Progenitor cell of endocrine pancreas (in vitro differentiated cells): ENCODE measurements at regions not wholly inside any gene's neighbourhood (a gene's known extent, or its start where the extent isn't known, plus 50 kb on each side); places are given as distances from the start of the nearest gene placed in this dataset.

Source experiments
- DNase-seq: peaks from one replicate; pipeline ENCODE4 v3.0.0; 2021; ENCODE audit warnings: low spot score; ENCODE audit not compliant: unreplicated experiment
- H3K27ac Mint-ChIP-seq: 2 replicates; pipeline ENCODE4 v1.8.0; 2021; ENCODE audit warnings: mild to moderate bottlenecking, moderate library complexity, mixed read lengths
- H3K27me3 Mint-ChIP-seq: 2 replicates; pipeline ENCODE4 v1.8.0; 2021; ENCODE audit warnings: mixed read lengths
- H3K36me3 Mint-ChIP-seq: 2 replicates; pipeline ENCODE4 v1.8.0; 2022; ENCODE audit warnings: mixed read lengths; ENCODE audit not compliant: insufficient read depth
- H3K4me1 Mint-ChIP-seq: 2 replicates; pipeline ENCODE4 v1.8.0; 2021; ENCODE audit warnings: low read depth, mixed read lengths
- H3K4me3 Mint-ChIP-seq: 2 replicates; pipeline ENCODE4 v1.8.0; 2021; ENCODE audit warnings: low read depth, mild to moderate bottlenecking, moderate library complexity, mixed read lengths
- H3K9me3 Mint-ChIP-seq: 2 replicates; pipeline ENCODE4 v1.8.0; 2021; ENCODE audit warnings: low read depth, mixed read lengths
- TF ChIP-seq, protein P1 (sequence below): fragments of 200-600 bp; sonication (generic); IDR thresholded peaks from one replicate; pipeline ENCODE4 v1.5.0; 2021; ENCODE audit warnings: antibody characterized with exemption, mild to moderate bottlenecking; ENCODE audit not compliant: unreplicated experiment

DNA sequence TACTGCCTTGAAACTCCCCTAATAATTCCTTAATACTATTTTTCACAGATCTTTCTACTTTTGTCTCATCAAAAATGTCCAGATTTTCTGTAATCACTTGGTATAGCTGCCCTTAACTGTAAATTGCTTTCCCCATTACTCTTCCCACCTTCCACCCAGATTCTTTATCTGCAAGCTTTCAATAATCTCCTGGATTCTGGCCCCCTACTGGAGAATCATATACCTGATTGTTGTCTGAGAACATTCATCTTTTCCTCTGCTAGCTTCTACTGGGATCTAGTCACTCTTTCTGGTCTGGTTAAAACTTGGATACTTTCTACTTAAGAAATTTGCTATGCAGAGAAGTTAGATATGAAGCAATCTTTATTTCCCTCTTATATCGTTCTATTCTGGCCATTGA is 552.6 kb downstream of the PCDH19 start:
- TF ChIP-seq, protein P1, sequence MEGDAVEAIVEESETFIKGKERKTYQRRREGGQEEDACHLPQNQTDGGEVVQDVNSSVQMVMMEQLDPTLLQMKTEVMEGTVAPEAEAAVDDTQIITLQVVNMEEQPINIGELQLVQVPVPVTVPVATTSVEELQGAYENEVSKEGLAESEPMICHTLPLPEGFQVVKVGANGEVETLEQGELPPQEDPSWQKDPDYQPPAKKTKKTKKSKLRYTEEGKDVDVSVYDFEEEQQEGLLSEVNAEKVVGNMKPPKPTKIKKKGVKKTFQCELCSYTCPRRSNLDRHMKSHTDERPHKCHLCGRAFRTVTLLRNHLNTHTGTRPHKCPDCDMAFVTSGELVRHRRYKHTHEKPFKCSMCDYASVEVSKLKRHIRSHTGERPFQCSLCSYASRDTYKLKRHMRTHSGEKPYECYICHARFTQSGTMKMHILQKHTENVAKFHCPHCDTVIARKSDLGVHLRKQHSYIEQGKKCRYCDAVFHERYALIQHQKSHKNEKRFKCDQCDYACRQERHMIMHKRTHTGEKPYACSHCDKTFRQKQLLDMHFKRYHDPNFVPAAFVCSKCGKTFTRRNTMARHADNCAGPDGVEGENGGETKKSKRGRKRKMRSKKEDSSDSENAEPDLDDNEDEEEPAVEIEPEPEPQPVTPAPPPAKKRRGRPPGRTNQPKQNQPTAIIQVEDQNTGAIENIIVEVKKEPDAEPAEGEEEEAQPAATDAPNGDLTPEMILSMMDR: peak; percentile 58
- Mint-ChIP-seq H3K4me1 (no peaks in the 10 kb centered on the region), H3K27ac (no peak overlapping the region), H3K4me3 (no peak overlapping the region), H3K27me3 (no peaks in the 10 kb centered on the region), H3K36me3 (no peaks in the 10 kb centered on the region), H3K9me3 (no peaks in the 10 kb centered on the region)
- no peak for DNase-seq

DNA sequence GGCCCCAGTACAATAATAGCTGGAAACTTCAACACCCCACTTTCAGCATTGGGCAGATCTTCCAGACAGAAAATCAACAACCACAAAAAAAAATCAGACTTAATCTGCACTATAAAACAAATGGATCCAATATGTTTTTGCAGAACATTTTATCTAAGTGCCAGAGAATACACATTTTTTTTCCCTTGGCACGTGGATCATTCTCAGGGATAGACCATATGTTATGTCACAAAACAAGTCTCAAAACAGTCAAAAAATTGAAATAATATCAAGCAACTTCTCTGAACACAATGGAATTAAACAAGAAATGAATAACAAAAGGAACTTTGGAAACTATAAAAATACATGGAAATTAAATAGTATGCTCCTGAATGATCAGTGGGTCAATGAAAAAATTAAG is 576.3 kb downstream of the PCDH19 start:
- peaks cover 33% of the 10 kb centered on the region for H3K9me3 Mint-ChIP-seq
- H3K36me3 Mint-ChIP-seq: no peaks in the 10 kb centered on the region
- H3K4me3 Mint-ChIP-seq: no peak overlapping the region
- no peak overlapping the region for H3K27ac Mint-ChIP-seq
- TF ChIP-seq, protein P1: no peak
- DNase-seq: no peak
- no peaks in the 10 kb centered on the region for H3K4me1 Mint-ChIP-seq
- no peaks in the 10 kb centered on the region for H3K27me3 Mint-ChIP-seq

DNA sequence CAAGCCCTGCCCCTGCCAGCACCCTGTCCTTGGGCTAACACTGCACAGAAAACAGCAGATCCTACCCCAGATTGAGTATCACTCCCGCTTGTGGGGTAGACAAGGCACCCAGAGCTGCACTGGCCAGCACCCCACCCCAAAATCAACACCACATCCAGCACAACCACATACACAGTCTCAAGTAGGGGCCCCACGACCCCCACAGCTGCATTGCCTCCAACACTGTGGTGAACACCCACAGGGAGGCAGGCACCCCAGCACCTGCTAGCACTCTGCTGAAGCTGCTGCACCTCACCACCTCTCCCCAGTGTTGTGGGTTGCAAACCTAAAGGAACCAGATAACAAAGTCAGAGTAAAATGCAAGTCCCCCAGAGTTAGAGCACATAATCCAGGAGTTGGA is 589.9 kb downstream of the PCDH19 start:
- TF ChIP-seq, protein P1: no peak
- DNase-seq: no peak
- H3K36me3 Mint-ChIP-seq: no peaks in the 10 kb centered on the region

DNA sequence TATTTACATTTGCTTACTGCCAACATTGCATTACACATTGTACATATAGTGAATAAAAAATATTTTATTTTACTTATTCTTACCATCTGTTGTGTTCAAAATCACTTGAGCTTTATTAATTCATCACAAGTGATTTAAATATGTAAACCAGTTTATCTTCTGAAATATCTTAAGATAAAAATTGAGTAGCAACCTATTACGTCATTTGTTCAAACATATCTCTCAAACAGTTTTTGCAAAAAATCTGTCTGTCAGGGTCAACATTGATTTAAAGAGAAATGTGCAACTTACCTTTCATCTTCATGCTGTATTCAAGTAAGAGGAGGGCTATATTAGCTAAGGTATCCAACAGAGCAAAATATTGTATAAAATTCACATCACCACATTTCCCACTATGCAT is 610.1 kb downstream of the PCDH19 start:
- DNase-seq: no peak
- Mint-ChIP-seq H3K4me1 (peaks cover 2% of the 10 kb centered on the region), H3K36me3 (no peaks in the 10 kb centered on the region), H3K4me3 (no peak overlapping the region), H3K27ac (no peak overlapping the region), H3K9me3 (peaks cover 11% of the 10 kb centered on the region), H3K27me3 (no peaks in the 10 kb centered on the region)
- TF ChIP-seq, protein P1: no peak

More for the DNA sequence above, 589.9 kb downstream of the PCDH19 start:
- no peaks in the 10 kb centered on the region for H3K27me3 Mint-ChIP-seq
- no peaks in the 10 kb centered on the region for H3K4me1 Mint-ChIP-seq
- H3K4me3 Mint-ChIP-seq: no peak overlapping the region
- no peaks in the 10 kb centered on the region for H3K9me3 Mint-ChIP-seq
- no peak overlapping the region for H3K27ac Mint-ChIP-seq

DNA sequence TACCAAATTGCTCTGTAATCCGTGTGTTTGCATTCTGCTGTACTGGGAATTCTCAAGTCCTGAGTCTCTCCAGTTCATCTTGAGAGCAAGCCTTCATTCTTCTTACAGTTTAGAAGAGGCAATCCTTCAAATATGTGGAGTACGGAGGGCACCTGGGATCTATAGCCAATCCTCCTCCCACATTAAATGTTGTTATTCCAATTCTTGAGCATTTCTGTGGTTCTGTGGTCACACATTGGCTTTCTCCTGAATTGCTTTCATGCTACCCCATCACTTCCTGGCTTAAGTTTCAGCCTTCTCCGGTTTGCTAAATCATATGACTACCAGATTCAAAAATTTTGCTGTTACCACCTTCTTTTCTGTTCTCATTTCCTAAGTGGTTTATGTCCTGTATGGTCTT is 611.1 kb downstream of the PCDH19 start:
- Mint-ChIP-seq H3K36me3 (no peaks in the 10 kb centered on the region), H3K9me3 (peaks cover 19% of the 10 kb centered on the region), H3K27ac (no peak overlapping the region), H3K4me1 (peaks cover 2% of the 10 kb centered on the region), H3K4me3 (no peak overlapping the region), H3K27me3 (no peaks in the 10 kb centered on the region)
- TF ChIP-seq, protein P1: no peak
- no peak for DNase-seq

DNA sequence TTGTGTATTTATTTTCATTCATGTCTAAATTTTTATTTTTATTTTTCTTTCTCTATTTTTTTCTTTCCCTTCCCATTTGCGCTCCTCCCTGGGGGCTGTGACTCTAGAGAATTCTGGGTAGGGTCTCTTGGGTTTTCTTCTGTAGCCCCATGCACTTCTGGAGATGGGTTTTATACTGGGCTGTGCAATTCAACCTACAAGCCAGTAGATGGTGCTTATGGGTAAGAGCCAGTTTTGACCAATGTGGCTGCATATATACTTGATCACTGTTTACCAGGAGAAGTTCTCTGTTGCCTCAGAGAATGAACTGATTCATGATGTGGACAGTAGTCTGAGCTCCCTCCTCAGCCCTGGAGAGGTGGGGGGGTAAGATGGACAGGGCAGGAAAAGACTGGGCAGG is 614.6 kb downstream of the PCDH19 start:
- DNase-seq: no peak
- Mint-ChIP-seq H3K4me1 (no peaks in the 10 kb centered on the region), H3K4me3 (no peak overlapping the region), H3K27me3 (no peaks in the 10 kb centered on the region), H3K36me3 (no peaks in the 10 kb centered on the region), H3K9me3 (peaks cover 30% of the 10 kb centered on the region), H3K27ac (no peak overlapping the region)
- TF ChIP-seq, protein P1: no peak
